ENCODE measurements at regions not wholly inside any gene's neighbourhood (a gene's known extent, or its start where the extent isn't known, plus 50 kb on each side); places are given as distances from the start of the nearest gene placed in this dataset.

- Histone ChIP-seq H3K27me3 (no peaks in the 10 kb centered on the region), H3K4me3 (no peak overlapping the region), H3K27ac (peak overlapping the region in 1 of 2 donors; percentile 19), H3K4me1 (peaks cover 3% of the 10 kb centered on the region), H3K36me3 (ENCODE audit: low read depth, missing control alignments) (no peaks in the 10 kb centered on the region), H3K9me3 (no peaks in the 10 kb centered on the region)
- TF ChIP-seq POLR2A (IDR thresholded peaks at IDR 0.05) (no peak), CTCF (IDR thresholded peaks at IDR 0.05) (no peak)
- 48 to 58% methylated on average over 5 of the region's 5 CpGs for WGBS, 2 donors
- intact Hi-C loops (cut with DNase I; ENCODE audit: low total_unique reads) = no loop called here
- DNase-seq = peak; percentile 65
Observed at GRCh38 chr5:113776832-113777525, 263.5 kb downstream of the YTHDC2 start.

- no peaks in the 10 kb centered on the region for H3K9me3 ChIP-seq
- H3K27ac ChIP-seq = no peak overlapping the region
- no peaks in the 10 kb centered on the region for H3K36me3 ChIP-seq (ENCODE audit: low read depth, missing control alignments)
- WGBS, 2 donors = 88 to 94% methylated on average over 4 of the region's 4 CpGs
- no peaks in the 10 kb centered on the region for H3K27me3 ChIP-seq
- peaks cover 3% of the 10 kb centered on the region for H3K4me1 ChIP-seq
- TF ChIP-seq CTCF (IDR thresholded peaks at IDR 0.05) (no peak), POLR2A (IDR thresholded peaks at IDR 0.05) (no peak)
- intact Hi-C loops (cut with DNase I; ENCODE audit: low total_unique reads) = no loop called here
- H3K4me3 ChIP-seq = no peak overlapping the region
- DNase-seq = no peak
Observed at GRCh38 chr5:113778147-113778546, 264.7 kb downstream of the YTHDC2 start.

GRCh38 chr5:113788141-113788655 is 274.7 kb downstream of the YTHDC2 start:
- no peak for TF ChIP-seq POLR2A (IDR thresholded peaks at IDR 0.05)
- TF ChIP-seq CTCF (IDR thresholded peaks at IDR 0.05) = no peak
- WGBS, 2 donors = 54 to 57% methylated on average over 5 of the region's 5 CpGs
- no peaks in the 10 kb centered on the region for H3K4me1 ChIP-seq
- no peak overlapping the region for H3K4me3 ChIP-seq
- no peaks in the 10 kb centered on the region for H3K9me3 ChIP-seq
- no peaks in the 10 kb centered on the region for H3K36me3 ChIP-seq (ENCODE audit: low read depth, missing control alignments)
- no peaks in the 10 kb centered on the region for H3K27me3 ChIP-seq
- no peak for DNase-seq
- intact Hi-C loops (cut with DNase I; ENCODE audit: low total_unique reads) = no loop called here
- H3K27ac ChIP-seq = no peak overlapping the region

- DNase-seq = no peak
- H3K27ac ChIP-seq = no peak overlapping the region
- 76 to 78% methylated on average over 3 of the region's 3 CpGs for WGBS, 2 donors
- TF ChIP-seq CTCF (IDR thresholded peaks at IDR 0.05) (no peak), POLR2A (IDR thresholded peaks at IDR 0.05) (no peak)
- no peak overlapping the region for H3K4me3 ChIP-seq
- intact Hi-C loops (cut with DNase I; ENCODE audit: low total_unique reads) = no loop called here
- H3K4me1 ChIP-seq = no peaks in the 10 kb centered on the region
- H3K27me3 ChIP-seq = no peaks in the 10 kb centered on the region
- H3K36me3 ChIP-seq (ENCODE audit: low read depth, missing control alignments) = no peaks in the 10 kb centered on the region
- H3K9me3 ChIP-seq = no peaks in the 10 kb centered on the region
Observed at GRCh38 chr5:113789769-113790168, 276.3 kb downstream of the YTHDC2 start.

GRCh38 chr5:113792806-113793205 is 279.3 kb downstream of the YTHDC2 start:
- H3K27me3 ChIP-seq = no peaks in the 10 kb centered on the region
- TF ChIP-seq POLR2A (IDR thresholded peaks at IDR 0.05) = no peak
- TF ChIP-seq CTCF (IDR thresholded peaks at IDR 0.05) = no peak
- intact Hi-C loops (cut with DNase I; ENCODE audit: low total_unique reads) = no loop called here
- no peak overlapping the region for H3K4me3 ChIP-seq
- H3K9me3 ChIP-seq = no peaks in the 10 kb centered on the region
- H3K36me3 ChIP-seq (ENCODE audit: low read depth, missing control alignments) = no peaks in the 10 kb centered on the region
- H3K27ac ChIP-seq = no peak overlapping the region
- no peaks in the 10 kb centered on the region for H3K4me1 ChIP-seq
- WGBS, 2 donors = 77 to 84% methylated on average over 4 of the region's 4 CpGs
- no peak for DNase-seq
